Sigmoid colon (tissue), 4 donors: ENCODE measurements at regions not wholly inside any gene's neighbourhood (a gene's known extent, or its start where the extent isn't known, plus 50 kb on each side); places are given as distances from the start of the nearest gene placed in this dataset.

Source experiments
- CTCF ChIP-seq, 4 experiments: fragments of 450-650 bp in 3 of 4; fragments of 200-600 bp in 1 of 4; IDR thresholded peaks; one replicate each; pipeline ENCODE4 v1.5.1; 2016 to 2019; ENCODE audit warnings: antibody characterized with exemption in 4 of 4, mild to moderate bottlenecking in 3 of 4, moderate library complexity in 2 of 4
- EP300 ChIP-seq, 4 donors: sonication (generic); formaldehyde crosslinking; IDR thresholded peaks; one replicate each; pipeline ENCODE4 v1.6.1; 2017; ENCODE audit warnings: antibody characterized with exemption in 4 of 4
- POLR2A ChIP-seq, 2 donors: fragments of 450-650 bp; IDR thresholded peaks; one replicate each; pipeline ENCODE4 v1.6.1; 2016; ENCODE audit warnings: antibody characterized with exemption in 2 of 2, mild to moderate bottlenecking in 2 of 2, moderate library complexity in 2 of 2

- TF ChIP-seq CTCF (IDR thresholded peaks at IDR 0.05) (no peak), EP300 (IDR thresholded peaks at IDR 0.05) (no peak), POLR2A (IDR thresholded peaks at IDR 0.05) (no peak)
Observed at GRCh38 chr5:56746553-56747339, 68.6 kb upstream of the MAP3K1 start.
